Stimulated activated CD4-positive, alpha-beta T cell treated with anti-CD3 and anti-CD28 coated beads, Interleukin-1b, Interleukin-23, amount 100 ng/mL, for 1 hour (primary cell): ENCODE measurements at regions not wholly inside any gene's neighbourhood (a gene's known extent, or its start where the extent isn't known, plus 50 kb on each side); places are given as distances from the start of the nearest gene placed in this dataset.
"Not testable (repeated sequence)": the region's sequence is repeated elsewhere in the genome, so short reads cannot be mapped to it uniquely, and the experiment has no call there.

Experiments used
- DNase-seq, 2 donors: peaks; one replicate each; pipeline ENCODE4 v3.0.0-alpha.2; 2020; ENCODE audit warnings: low read depth in 2 of 2

DNA sequence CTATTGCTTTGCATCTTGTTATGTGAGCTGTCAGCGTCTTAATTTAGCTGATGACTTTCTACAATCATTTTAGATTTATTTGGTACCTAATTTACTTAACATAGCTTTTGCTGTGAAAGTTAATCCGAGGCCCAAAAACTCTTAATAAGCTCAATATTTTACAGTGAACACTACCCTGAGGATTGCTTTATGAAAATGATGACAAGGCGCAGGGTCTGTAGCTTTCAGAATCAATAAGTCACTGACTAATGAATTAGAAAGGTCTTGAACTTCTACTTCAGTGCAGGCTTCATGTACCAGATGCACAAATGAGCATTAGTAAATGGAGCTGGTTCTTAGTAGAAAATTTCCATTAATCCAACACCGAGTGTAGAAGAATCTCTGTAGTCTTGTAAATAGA, 81.4 kb upstream of the ZNF366 start:
- no peak for DNase-seq

DNA sequence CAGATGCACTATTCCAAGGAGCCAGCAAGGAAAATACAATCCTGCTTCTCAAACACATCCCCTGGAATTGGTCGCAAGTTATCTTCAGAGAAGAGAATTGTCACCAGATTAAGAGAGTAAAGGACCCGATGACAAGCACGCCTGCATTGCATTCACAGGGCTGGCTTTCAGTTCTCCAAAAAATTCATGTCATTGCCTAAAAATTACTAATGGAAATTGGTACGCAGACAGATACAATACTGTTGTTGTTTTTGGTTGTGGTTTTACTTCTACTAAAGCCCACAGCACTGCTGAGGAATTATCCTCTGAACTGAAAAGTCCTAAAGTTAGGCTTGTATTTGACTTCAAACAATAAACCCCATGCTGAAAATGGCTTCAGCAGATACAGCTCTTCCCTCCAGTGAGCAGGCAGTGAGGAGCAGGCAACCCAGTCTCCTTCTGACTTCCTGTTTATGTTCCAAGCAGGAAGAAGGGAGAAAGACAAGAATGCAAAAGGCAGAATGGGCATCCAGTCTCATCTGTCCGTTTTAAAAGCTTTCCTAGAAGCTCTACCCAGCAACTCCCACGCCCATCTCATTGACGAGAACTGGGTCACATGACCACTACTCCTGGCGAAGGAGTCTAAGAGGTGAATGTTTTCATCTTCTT, 80.6 kb upstream of the ZNF366 start:
- no peak for DNase-seq

DNA sequence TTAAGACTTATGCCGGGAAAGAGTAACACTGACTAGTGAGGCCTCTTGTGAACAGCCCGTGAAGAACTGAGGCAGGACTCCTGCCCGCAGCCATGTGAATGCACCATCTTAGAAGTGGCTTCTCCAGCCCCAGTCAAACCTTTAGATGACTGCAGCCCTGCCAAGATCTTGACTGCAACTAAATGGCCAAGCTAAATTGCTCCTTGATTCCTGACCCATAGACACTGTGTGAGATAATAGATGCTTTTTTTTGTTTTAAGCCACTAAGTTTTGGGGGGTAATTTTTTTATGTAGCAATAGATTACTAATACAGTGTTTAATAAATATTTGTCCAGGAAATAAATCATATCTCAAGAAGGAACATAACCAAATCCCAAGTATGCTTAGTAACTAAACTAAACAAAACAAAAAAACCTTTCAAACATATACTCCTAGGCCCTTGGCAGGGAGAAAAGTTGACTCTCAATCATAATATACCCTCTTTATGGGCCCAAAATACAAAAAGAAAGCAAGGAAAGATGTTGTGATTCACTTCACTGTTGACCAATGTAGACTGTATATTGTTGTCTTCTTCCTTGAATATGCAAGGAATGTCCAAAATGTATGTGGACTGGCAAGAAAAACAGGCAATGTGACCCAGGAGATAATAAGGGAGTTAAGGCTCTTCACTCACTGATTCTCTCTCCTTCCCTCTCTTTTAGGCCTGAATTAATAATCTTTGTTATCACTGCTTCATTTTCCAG, 79.7 kb upstream of the ZNF366 start:
- no peak for DNase-seq

DNA sequence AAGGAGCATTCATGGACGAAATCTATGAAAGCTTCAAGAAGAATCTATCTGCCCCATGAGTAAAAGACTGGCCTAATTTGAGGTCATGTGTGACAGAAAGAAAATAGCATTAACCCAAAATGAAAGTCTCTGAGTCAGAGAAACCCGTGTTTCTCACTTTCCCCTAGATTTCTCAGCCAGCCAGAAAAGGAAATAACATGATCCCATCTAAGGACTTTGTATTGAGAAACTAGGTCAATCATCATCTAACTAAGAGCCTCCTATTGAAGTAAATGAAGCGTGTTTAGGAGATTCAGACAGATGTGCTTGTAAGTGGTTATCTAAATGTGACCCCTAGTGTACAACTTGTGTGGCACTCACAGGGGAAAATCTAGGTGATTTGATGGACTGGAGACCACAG, 77.3 kb upstream of the ZNF366 start:
- DNase-seq = no peak

DNA sequence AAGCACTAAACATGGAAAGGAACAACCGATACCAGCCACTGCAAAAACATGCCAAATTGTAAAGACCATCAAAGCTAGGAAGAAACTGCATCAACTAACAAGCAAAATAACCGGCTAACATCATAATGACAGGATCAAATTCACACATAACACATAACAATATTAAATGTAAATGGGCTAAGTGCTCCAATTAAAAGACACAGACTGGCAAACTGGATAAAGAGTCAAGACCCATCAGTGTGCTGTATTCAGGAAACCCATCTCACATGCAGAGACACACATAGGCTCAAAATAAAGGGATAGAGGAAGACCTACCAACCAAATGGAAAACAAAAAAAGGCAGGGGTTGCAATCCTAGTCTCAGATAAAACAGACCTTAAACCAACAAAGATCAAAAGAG, 72.1 kb upstream of the ZNF366 start:
- not testable (repeated sequence) for DNase-seq

DNA sequence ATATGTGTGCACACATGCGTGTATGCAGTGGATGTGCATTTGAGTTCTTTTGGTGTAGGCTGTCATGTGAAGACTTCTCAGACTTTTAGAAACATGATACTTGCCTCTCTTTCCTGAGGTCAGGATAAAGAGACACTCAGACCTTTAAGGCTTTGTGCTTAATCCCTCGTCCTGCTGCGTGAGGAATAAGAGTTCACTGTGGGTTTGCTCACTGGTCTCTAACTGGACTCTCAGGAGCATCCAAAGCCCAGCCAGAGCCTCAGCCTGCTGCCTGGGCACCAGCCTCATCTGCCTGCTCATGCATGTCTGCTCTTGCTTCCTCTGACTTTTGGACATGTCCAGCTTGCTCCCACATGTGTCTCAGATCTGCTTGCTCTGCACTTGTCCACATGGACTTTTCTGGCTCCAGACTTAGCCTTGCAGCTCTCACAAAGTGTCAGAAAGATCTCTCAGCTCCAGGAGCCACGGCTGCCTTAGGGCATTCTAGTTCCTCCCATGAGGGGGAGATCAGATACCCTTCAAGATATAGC, 65.1 kb upstream of the ZNF366 start:
- DNase-seq = no peak

DNA sequence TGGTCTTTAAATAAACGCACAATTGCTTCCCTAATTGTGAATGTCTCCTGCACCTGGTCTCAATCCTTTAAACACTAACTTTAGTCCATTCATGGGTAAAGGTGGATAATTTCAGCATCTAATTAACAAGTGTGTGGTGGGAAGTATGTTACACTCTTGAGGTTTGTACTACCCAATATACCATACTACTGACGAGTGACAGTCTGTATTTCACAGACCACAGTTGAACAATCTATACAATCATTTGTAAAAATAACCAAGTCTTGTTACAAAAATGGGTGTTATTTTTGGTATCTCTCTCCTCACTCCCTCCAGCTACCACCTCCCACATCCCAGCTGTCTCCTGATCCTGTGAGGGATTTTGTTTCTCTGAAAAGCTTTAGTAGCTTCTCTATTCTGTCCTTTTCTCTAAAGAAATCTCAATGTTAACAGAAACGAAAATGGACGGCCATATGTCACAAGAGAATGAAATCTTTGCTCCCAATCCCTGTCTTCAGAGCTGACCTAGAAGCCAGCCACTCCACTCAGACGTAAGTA, 62.3 kb upstream of the ZNF366 start:
- no peak for DNase-seq

DNA sequence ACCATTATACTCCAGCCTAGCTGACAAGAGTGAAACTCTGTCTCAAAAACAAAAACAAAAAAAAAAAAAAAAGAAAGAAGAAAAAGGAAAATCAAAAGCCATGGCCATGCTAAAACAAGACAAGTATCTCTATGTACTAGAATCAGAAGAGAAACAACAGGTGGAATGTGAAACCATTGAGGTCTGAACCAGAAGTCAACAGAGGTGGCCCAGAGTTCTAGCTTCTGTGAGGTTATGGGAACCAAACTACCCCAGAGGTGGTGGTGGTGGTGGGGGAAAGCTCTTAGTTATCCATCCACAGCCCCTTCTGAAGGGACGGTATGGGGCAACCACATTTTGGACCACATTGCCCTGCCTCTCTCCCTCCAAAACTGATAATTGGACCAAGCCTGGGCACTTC, 59.5 kb upstream of the ZNF366 start:
- no peak for DNase-seq

DNA sequence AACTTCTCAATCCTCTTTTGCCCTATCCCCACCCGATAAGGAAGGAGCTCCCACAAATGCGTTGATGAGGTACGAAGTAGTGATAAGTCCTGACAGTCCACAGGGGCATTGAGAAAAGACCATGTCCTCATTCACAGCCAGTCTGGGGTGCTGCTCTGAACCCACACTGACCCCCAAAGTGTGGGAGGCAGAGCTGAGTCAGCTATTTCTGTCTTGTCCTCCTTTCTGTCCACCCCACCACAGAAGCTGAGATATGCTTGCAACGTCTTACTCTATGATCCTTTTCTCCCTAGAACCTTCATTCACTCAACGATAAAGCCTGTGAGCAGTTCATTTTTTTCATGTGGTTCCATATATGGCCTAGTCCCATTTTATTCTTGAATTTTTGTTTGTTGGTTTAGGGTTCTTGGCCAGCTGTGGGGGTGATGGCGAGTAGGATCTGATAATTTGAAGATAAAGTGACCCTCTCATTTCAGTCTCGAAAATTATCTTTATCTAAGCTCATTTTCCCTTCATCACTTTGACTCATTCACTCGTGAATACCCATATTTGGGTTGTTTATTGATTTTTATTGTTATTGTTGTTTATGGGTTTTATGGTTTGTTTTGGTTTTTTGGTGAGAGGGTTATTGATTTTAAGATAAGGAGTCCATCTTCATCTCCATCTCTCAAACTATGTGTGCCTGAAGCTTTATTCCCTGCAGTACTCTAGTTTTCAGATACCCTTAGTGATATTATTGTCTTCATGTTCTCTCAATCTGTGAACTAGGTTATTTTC, 58.5 kb upstream of the ZNF366 start:
- DNase-seq = no peak

DNA sequence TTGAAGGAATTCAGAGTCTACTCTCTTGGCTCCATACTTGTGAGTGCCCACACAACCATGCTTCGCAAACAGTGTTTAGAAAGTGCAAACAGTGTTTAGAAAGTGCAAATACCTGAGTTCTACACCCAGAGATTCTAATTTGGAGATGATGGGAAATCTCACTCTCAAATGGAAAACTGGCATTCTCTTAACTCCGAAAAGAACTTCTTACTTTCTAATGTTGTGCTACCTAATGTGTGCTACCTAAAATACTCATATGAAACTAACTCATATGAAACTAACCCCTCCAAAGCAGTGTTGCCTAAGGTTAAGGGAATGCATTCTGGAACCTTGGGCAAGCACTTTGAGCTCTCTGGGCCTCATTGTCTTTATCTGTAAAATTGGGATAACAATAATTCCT, 55.5 kb upstream of the ZNF366 start:
- no peak for DNase-seq

DNA sequence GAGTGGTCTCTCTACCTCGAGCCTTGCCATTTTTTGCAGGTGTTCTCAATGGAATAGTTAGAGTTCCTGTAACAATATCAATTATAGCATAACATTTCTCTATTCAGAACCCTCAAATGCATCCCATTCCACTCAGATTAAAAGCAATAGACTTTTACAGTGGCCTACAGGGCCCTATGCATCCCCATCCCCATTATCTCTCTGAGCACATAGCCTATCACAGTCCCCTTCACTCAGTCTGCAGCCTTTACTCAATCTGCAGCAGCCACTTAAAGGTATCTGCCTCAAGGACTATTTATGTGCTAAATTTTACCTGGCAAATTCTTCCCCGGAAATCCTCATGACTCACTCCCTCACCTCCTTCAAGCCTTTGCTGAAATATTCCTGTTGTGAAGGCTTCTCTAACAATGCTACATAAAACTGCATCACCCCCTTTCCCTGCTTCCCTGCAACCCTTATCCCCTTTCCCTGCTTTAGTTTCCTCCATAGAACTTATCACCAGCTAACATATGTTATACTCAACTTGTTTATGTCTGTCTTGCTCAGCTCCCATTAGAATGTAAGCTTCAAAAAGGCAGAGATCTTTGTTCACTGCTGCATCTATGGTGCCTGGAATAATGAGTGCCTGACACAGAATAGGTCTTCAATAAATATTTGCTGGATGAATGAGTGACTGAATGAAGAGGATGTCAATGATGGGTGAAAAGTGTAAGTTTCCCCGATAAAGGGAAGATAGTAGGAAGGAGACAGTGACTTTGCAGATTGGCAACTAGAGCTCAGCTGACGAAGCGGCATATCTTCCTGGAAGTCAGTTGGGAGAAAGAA, 54.1 kb upstream of the ZNF366 start:
- DNase-seq = no peak

DNA sequence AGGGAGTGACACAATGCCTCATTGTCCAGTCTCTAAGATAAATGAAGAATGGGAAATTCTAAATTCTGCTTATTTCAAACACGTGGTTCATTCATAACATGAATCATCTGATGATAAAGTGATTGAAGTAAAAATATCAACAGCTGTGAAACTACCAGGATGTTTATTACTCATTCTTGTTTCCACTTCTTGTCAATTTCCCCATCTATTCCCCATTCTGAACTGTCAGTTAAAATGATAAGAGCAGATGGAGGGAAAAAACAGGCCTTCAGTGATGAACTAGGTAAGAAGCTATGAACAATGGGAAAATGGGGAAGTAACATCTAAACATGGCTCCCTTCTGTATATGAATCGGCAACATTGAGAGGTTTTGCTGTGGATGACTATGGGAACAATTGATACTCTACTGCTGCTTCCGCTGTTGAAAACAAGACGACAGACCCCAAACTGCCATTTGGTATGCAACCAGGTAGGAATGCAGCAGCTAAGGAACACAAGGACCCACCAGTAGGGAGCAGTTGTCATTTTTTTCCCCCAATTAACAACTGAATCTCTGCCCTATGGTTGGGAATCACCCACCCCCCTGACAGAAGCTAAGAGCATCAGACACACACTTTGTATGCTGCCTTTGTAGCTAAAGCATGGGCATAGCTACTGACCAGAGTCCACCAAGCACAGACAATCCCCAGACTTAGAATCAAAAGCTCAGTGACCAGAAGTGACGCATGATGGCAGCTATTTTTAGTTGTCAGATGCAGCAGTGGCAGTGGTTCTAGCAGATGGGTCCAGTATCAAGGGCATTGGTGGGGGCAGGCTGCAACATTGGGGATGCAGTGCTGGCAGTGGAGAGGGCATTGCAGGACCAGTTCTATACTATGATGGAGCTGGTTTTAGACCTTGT, 52.9 kb upstream of the ZNF366 start:
- DNase-seq = no peak

DNA sequence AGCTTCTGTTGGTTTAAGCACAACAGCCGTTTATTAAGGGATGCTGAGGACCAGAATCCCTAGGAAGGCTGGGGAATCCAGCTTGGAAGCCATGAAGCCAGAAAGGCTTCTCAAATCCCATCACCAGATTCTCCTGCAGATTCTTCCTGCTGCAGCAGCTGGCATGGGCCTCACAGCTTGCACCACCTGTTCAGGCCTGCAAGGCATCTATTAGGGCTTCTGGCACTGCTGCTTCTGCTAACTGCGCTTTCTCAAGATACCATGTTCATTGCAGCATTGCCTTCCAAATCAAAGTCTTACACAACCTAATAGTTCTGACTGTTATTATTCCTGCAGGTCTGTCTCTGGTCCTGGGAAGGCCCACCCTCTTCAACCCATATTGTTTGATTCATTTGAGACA, 51.2 kb upstream of the ZNF366 start:
- DNase-seq = no peak

DNA sequence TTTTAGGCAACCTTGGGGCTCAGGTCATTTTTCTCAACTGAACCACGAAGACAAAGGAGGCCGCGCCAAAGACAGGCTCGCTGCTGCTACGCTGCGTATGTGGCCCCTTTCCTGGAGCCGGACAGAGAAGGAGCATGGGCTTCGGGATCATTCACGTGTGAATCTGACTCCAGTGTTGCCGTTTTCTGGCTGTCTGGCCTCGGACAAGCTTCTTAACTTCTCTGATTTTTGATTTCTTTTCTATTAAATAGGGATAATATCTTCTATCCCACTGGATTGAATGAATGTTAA, 50.8 kb upstream of the ZNF366 start:
- DNase-seq = no peak

DNA sequence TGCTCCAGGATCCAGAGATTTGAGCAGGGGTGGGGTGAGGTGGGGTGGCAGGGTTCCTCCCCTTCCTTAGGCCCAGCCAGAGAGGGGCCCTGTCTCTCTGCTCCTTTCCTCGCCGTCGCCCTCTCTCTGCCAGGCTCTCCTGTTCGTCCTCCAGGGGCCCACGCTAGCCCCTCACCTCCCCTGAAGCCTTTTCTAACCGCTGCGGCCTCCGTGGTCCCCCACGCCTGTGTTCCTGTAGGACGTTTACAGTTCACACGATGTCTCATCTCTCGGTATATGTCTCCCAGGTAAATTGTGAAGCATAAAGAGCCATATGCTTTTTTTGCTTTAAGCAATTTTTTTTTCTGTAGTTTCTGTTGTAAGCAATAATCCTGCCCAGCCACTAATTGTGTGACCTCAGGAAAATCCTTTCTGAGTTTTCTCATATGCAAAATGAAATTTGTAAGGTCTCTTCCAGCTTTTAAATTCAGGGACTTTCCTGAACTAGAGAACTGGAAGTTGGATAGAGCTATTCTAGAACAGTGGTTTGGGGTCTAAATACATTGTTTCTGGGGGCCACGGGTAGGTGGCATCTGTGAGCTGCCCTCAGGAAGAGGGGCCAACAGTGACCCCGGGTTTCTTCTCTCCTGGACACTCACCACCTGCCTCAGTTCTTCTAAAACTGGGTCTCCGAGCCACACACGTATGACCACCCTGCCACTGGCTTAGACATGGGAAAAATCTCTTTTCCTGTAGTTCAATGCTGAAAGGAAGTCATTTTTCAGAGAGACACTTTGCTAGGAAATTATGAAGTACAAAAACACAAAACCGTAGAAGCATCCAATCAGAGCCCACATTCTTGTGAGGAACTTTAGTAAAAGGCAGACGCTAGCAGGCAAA, 50.2 kb upstream of the ZNF366 start:
- DNase-seq = no peak
